Dendritic cell treated with granulocyte-macrophage colony-stimulating factor and Interleukin-4, amounts not matched to agents 40 ng/mL and 50 ng/mL, for 4 days (primary cell): ENCODE measurements at regions not wholly inside any gene's neighbourhood (a gene's known extent, or its start where the extent isn't known, plus 50 kb on each side); places are given as distances from the start of the nearest gene placed in this dataset.

ENCODE experiments used
- H3K27ac Mint-ChIP-seq: one replicate; pipeline ENCODE4 v1.8.0; 2022; ENCODE audit warnings: mild to moderate bottlenecking, mixed read lengths
- H3K27me3 Mint-ChIP-seq: one replicate; pipeline ENCODE4 v1.8.0; 2022; ENCODE audit warnings: mild to moderate bottlenecking, mixed read lengths
- H3K36me3 Mint-ChIP-seq: one replicate; pipeline ENCODE4 v1.8.0; 2022; ENCODE audit warnings: low read depth, mixed read lengths
- H3K4me1 Mint-ChIP-seq: one replicate; pipeline ENCODE4 v1.8.0; 2022; ENCODE audit warnings: low read depth, mixed read lengths
- H3K4me3 Mint-ChIP-seq: one replicate; pipeline ENCODE4 v1.8.0; 2022; ENCODE audit warnings: mild to moderate bottlenecking, moderate library complexity, mixed read lengths
- H3K9me3 Mint-ChIP-seq: one replicate; pipeline ENCODE4 v1.8.0; 2022; ENCODE audit warnings: mixed read lengths
- intact Hi-C: fragments of 100-400 bp; cut with micrococcal nuclease; formaldehyde crosslinking; loops from one replicate; pipeline ENCODE4 v1.15.0; 2022

DNA sequence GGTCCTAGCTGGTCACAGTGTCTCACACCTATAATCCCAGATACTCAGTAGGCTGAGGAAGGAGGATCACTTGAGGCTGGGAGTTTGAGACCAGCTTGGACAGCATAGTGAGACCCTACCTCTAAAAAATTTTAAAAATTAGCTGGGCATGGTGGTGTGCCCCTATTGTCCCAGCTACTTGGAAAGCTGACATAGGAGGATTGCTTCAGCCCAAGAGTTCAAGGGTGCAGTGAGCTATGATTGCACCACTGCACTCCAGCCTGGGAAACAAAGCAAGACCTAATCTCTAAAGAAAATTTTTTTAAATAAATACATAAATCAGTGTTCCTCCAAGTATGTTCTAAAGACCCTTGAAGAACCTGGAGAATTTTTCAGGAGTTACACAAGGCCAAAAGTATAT lies 50.6 kb upstream of the GNAO1 start:
- Mint-ChIP-seq H3K27me3 (peaks cover 11% of the 10 kb centered on the region), H3K9me3 (no peaks in the 10 kb centered on the region), H3K36me3 (no peaks in the 10 kb centered on the region), H3K4me1 (peaks cover 8% of the 10 kb centered on the region), H3K27ac (no peak overlapping the region), H3K4me3 (no peak overlapping the region)
- intact Hi-C loops, result no loop called here

GRCh38 chr16:56137269-56137668 lies 54.0 kb upstream of the GNAO1 start:
- H3K9me3 Mint-ChIP-seq, result no peaks in the 10 kb centered on the region
- H3K4me1 Mint-ChIP-seq, result peaks cover 8% of the 10 kb centered on the region
- no peak overlapping the region for H3K27ac Mint-ChIP-seq
- no peaks in the 10 kb centered on the region for H3K36me3 Mint-ChIP-seq
- intact Hi-C loops, result no loop called here
- no peak overlapping the region for H3K4me3 Mint-ChIP-seq
- H3K27me3 Mint-ChIP-seq, result peaks cover 5% of the 10 kb centered on the region

- Mint-ChIP-seq H3K27me3 (peaks cover 7% of the 10 kb centered on the region), H3K36me3 (no peaks in the 10 kb centered on the region), H3K4me3 (no peak overlapping the region), H3K4me1 (peaks cover 8% of the 10 kb centered on the region), H3K27ac (no peak overlapping the region), H3K9me3 (no peaks in the 10 kb centered on the region)
- intact Hi-C loops, result no loop called here
These were observed 55.0 kb upstream of the GNAO1 start for GRCh38 chr16:56136256-56136655.

GRCh38 chr16:56134790-56135189 lies 56.5 kb upstream of the GNAO1 start:
- no peak overlapping the region for H3K27ac Mint-ChIP-seq
- no peak overlapping the region for H3K4me3 Mint-ChIP-seq

GRCh38 chr16:56125922-56126321 lies 65.4 kb upstream of the GNAO1 start:
- intact Hi-C loops, result no loop called here
- Mint-ChIP-seq H3K36me3 (no peaks in the 10 kb centered on the region), H3K27ac (no peak overlapping the region), H3K4me1 (peaks cover 3% of the 10 kb centered on the region), H3K9me3 (no peaks in the 10 kb centered on the region), H3K4me3 (no peak overlapping the region), H3K27me3 (peaks cover 32% of the 10 kb centered on the region)

More at GRCh38 chr16:56134790-56135189, 56.5 kb upstream of the GNAO1 start:
- no peaks in the 10 kb centered on the region for H3K36me3 Mint-ChIP-seq
- H3K9me3 Mint-ChIP-seq, result no peaks in the 10 kb centered on the region
- H3K4me1 Mint-ChIP-seq, result peaks cover 8% of the 10 kb centered on the region
- intact Hi-C loops, result no loop called here
- H3K27me3 Mint-ChIP-seq, result peaks cover 16% of the 10 kb centered on the region

GRCh38 chr16:56122251-56122650 lies 69.0 kb upstream of the GNAO1 start:
- Mint-ChIP-seq H3K27ac (no peak overlapping the region), H3K9me3 (no peaks in the 10 kb centered on the region), H3K27me3 (peaks cover 20% of the 10 kb centered on the region), H3K4me3 (no peak overlapping the region), H3K36me3 (no peaks in the 10 kb centered on the region), H3K4me1 (peaks cover 12% of the 10 kb centered on the region)
- intact Hi-C loops, result no loop called here

DNA sequence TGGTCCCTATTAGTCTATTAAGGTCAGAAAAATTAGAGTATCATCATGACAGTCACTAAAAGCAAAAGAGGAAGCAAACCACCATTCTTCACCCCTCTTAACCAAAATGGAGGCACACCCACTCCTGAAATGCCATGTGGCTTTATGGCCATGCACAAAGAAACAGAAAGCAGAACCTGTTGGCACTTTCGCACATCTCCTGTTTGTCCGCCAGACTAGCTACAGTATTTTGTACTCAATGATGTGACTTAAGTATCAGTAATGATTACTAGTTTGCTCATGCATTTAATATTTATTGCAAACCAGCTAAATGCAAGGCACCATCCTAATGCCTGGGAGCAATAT lies 70.2 kb upstream of the GNAO1 start:
- Mint-ChIP-seq H3K27ac (no peak overlapping the region), H3K9me3 (no peaks in the 10 kb centered on the region), H3K36me3 (no peaks in the 10 kb centered on the region), H3K4me1 (peaks cover 12% of the 10 kb centered on the region), H3K4me3 (no peak overlapping the region), H3K27me3 (peaks cover 18% of the 10 kb centered on the region)
- intact Hi-C loops, result no loop called here

- Mint-ChIP-seq H3K27me3 (peaks cover 21% of the 10 kb centered on the region), H3K36me3 (no peaks in the 10 kb centered on the region), H3K27ac (no peak overlapping the region), H3K4me1 (peaks cover 12% of the 10 kb centered on the region), H3K4me3 (no peak overlapping the region), H3K9me3 (no peaks in the 10 kb centered on the region)
- intact Hi-C loops, result no loop called here
These were observed 70.7 kb upstream of the GNAO1 start for GRCh38 chr16:56120447-56121155.

DNA sequence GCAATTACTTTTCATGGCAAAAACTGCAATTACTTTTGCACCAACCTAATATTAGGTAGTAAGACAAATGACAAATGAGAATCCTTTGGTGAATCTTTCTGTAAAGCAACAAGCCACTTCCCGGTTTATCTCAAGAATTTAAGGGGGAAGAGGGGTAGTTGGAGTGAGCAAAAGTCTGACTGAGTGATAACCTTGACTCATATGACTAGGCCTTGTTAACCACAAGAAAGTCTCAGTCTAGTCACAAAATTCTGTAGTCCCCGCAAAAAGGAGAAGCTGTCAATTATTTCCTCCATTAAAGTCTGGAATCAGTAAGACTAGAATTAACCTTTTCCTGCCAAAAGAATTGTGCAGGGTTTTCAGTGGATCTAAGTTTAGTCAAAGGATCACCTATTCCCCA lies 72.2 kb upstream of the GNAO1 start:
- H3K27me3 Mint-ChIP-seq, result peaks cover 21% of the 10 kb centered on the region
- intact Hi-C loops, result no loop called here

DNA sequence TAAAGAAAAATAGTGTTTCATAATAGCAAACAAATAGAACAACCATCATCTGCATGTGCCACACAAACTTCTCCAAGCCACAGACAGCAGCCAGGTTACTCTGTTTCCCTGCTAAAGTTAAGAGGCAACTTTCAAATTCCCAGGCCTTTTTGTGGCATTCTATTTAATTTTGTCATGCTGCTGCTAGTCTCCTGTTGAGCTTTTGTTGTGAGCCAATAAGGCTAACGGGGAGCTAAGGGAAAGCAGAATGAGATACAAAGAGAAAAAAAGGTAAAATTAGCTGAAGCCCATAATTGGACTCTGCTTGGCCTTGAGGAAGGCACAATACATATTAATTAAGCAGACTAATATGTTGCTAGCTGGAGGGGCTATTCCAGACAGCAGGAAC lies 74.7 kb upstream of the GNAO1 start:
- peaks cover 16% of the 10 kb centered on the region for H3K27me3 Mint-ChIP-seq
- H3K4me3 Mint-ChIP-seq, result no peak overlapping the region
- H3K27ac Mint-ChIP-seq, result no peak overlapping the region
- no peaks in the 10 kb centered on the region for H3K9me3 Mint-ChIP-seq
- H3K4me1 Mint-ChIP-seq, result peaks cover 12% of the 10 kb centered on the region
- intact Hi-C loops, result no loop called here
- H3K36me3 Mint-ChIP-seq, result no peaks in the 10 kb centered on the region

More for the DNA sequence above, 72.2 kb upstream of the GNAO1 start:
- Mint-ChIP-seq H3K4me3 (no peak overlapping the region), H3K36me3 (no peaks in the 10 kb centered on the region), H3K27ac (no peak overlapping the region), H3K4me1 (peaks cover 12% of the 10 kb centered on the region), H3K9me3 (no peaks in the 10 kb centered on the region)

GRCh38 chr16:56115817-56116576 lies 75.3 kb upstream of the GNAO1 start:
- no peaks in the 10 kb centered on the region for H3K36me3 Mint-ChIP-seq
- no peak overlapping the region for H3K27ac Mint-ChIP-seq
- H3K27me3 Mint-ChIP-seq, result peaks cover 16% of the 10 kb centered on the region
- intact Hi-C loops, result no loop called here
- H3K9me3 Mint-ChIP-seq, result no peaks in the 10 kb centered on the region
- peaks cover 10% of the 10 kb centered on the region for H3K4me1 Mint-ChIP-seq
- no peak overlapping the region for H3K4me3 Mint-ChIP-seq

DNA sequence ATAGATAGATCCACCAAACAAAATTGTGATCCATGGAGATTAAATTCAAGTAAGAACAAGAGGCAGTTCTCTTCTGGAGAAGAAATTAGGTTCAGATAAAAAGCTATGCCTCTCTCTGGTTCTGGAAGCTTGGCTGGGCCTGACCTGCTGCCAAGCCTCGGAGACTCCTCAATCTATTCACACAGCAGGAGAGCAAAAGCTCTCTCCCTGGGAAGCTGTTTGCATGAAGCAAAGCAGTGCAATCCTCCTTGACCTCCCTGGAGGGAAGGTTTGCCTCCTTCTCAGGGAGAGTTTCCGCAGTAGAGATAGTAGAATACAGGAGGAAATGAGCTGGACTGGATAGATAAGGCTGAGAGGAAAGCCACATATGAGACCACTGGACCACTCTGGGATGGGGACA lies 78.1 kb upstream of the GNAO1 start:
- Mint-ChIP-seq H3K27me3 (peaks cover 13% of the 10 kb centered on the region), H3K9me3 (no peaks in the 10 kb centered on the region), H3K36me3 (no peaks in the 10 kb centered on the region), H3K4me3 (no peak overlapping the region), H3K4me1 (no peaks in the 10 kb centered on the region), H3K27ac (no peak overlapping the region)
- intact Hi-C loops, result no loop called here

DNA sequence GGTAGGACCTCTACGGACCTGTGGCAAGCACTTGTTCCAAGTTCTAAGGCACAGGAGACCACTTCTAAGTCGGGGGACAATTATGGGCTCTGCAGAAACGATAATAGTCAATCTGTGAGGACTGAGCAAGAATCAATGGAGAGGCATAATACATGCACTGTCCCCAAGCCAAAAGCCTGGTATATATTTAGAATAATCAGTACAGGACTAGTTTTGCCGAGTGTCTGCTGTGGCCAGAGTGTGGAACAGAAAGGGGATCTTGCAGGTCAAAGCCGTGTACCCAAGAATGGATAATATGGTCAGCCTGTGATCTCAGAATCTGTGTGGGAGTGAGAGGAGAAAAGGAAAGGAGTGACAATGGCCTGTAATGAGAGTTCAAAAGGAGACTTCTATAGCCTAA lies 80.2 kb upstream of the GNAO1 start:
- intact Hi-C loops, result no loop called here
- no peaks in the 10 kb centered on the region for H3K4me1 Mint-ChIP-seq
- H3K27ac Mint-ChIP-seq, result no peak overlapping the region
- no peaks in the 10 kb centered on the region for H3K36me3 Mint-ChIP-seq
- H3K27me3 Mint-ChIP-seq, result peaks cover 14% of the 10 kb centered on the region
- no peaks in the 10 kb centered on the region for H3K9me3 Mint-ChIP-seq
- no peak overlapping the region for H3K4me3 Mint-ChIP-seq

DNA sequence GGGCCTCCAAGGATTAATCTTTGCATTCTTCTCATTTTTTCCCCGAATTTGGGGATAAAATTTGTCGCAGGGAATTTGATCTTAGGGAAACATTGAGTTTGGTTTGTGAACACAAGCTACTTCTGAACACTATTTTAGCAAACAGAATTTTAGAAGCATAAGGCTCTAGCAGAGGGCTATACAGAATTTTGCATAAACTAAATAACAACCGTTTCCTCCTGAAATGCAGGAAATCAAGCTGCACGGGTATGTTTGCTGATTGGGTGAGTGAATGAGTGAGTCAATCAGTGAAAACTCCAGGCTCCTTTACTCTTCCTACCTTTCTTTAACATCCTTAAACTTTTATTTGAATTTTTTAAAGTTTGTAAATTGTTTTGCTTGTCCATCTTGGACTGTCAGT lies 81.3 kb upstream of the GNAO1 start:
- intact Hi-C loops, result no loop called here

GRCh38 chr16:56109205-56109604 lies 82.1 kb upstream of the GNAO1 start:
- intact Hi-C loops, result no loop called here
- Mint-ChIP-seq H3K9me3 (no peaks in the 10 kb centered on the region), H3K36me3 (no peaks in the 10 kb centered on the region), H3K4me1 (no peaks in the 10 kb centered on the region), H3K4me3 (no peak overlapping the region), H3K27ac (no peak overlapping the region), H3K27me3 (peaks cover 6% of the 10 kb centered on the region)

More for the DNA sequence above, 81.3 kb upstream of the GNAO1 start:
- Mint-ChIP-seq H3K27ac (no peak overlapping the region), H3K4me3 (no peak overlapping the region), H3K27me3 (peaks cover 8% of the 10 kb centered on the region), H3K4me1 (no peaks in the 10 kb centered on the region), H3K9me3 (no peaks in the 10 kb centered on the region), H3K36me3 (no peaks in the 10 kb centered on the region)
